Ovary (tissue), 3 donors: ENCODE measurements at regions not wholly inside any gene's neighbourhood (a gene's known extent, or its start where the extent isn't known, plus 50 kb on each side); places are given as distances from the start of the nearest gene placed in this dataset.

Source experiments
- CTCF ChIP-seq, 3 donors: fragments of 450-650 bp in 2 of 3; fragments of 200-600 bp in 1 of 3; IDR thresholded peaks; one replicate each; pipeline versions ENCODE4 v1.5.1 to v1.8.0; 2016 to 2022; ENCODE audit warnings: antibody characterized with exemption in 3 of 3, mild to moderate bottlenecking in 1 of 3
- EP300 ChIP-seq: sonication (generic); formaldehyde crosslinking; IDR thresholded peaks from one replicate; pipeline ENCODE4 v1.6.1; 2017; ENCODE audit warnings: antibody characterized with exemption
- POLR2A ChIP-seq: fragments of 450-650 bp; IDR thresholded peaks from one replicate; pipeline ENCODE4 v1.6.1; 2017; ENCODE audit warnings: antibody characterized with exemption, mild to moderate bottlenecking, moderate library complexity
- donor health status: DM: no; HTN: no; CAD: no.

- TF ChIP-seq CTCF (IDR thresholded peaks at IDR 0.05), result no peak
- TF ChIP-seq POLR2A, result no peak
- no peak for TF ChIP-seq EP300
Observed at GRCh38 chr3:162021206-162021605, 524.6 kb downstream of the OTOL1 start.
